ENCODE measurements at regions not wholly inside any gene's neighbourhood (a gene's known extent, or its start where the extent isn't known, plus 50 kb on each side); places are given as distances from the start of the nearest gene placed in this dataset.

- no peaks in the 10 kb centered on the region for H3K9me3 ChIP-seq (ENCODE audit: control insufficient read depth, insufficient read depth, low read depth, low read length)
- no peaks in the 10 kb centered on the region for H3K4me1 ChIP-seq (ENCODE audit: control insufficient read depth, insufficient read depth, low read length)
- no peak overlapping the region for H3K4me3 ChIP-seq (ENCODE audit: low read depth, low read length)
- ChIA-PET CTCF (interaction anchor here (0.6 kb wide), 1 partner anchor 569 kb away, joined by 3 read pairs; no protein-coding TSS in a partner anchor), POLR2A (no interaction called here)
- TF ChIP-seq ZNF24 (tag by site-specific recombination; IDR thresholded peaks at IDR 0.05), result no peak
- TF ChIP-seq ZNF112 (tag by site-specific recombination; IDR thresholded peaks at IDR 0.05), result no peak
- no peak for TF ChIP-seq ZNF202 (tag by site-specific recombination; IDR thresholded peaks at IDR 0.05; ENCODE audit: borderline replicate concordance)
- no peak for TF ChIP-seq BCL6B (tag by site-specific recombination; IDR thresholded peaks at IDR 0.05)
- no peak for TF ChIP-seq SALL2 (tag by site-specific recombination; IDR thresholded peaks at IDR 0.05; ENCODE audit: borderline replicate concordance)
- no peaks in the 10 kb centered on the region for H3K36me3 ChIP-seq (ENCODE audit: control insufficient read depth in 2 of 2, insufficient read depth in 1 of 2, low read length in 2 of 2)
- H3K27ac ChIP-seq (ENCODE audit: extremely low read depth, low read depth, low read length), result no peak overlapping the region
These were observed 439.9 kb downstream of the BRINP1 start for GRCh38 chr9:118929287-118929686.

- Histone ChIP-seq H3K4me1 (ENCODE audit: control insufficient read depth, insufficient read depth, low read length) (no peaks in the 10 kb centered on the region), H3K9me3 (ENCODE audit: control insufficient read depth, insufficient read depth, low read depth, low read length) (no peaks in the 10 kb centered on the region), H3K27ac (ENCODE audit: extremely low read depth, low read depth, low read length) (no peak overlapping the region), H3K4me3 (ENCODE audit: low read depth, low read length) (no peak overlapping the region), H3K36me3 (ENCODE audit: control insufficient read depth in 2 of 2, insufficient read depth in 1 of 2, low read length in 2 of 2) (no peaks in the 10 kb centered on the region)
- POLR2A ChIA-PET, result no interaction called here
- CTCF ChIA-PET, result interaction anchor here (0.6 kb wide), 1 partner anchor 336 kb away, joined by 3 read pairs; no protein-coding TSS in a partner anchor
- TF ChIP-seq ZNF473 (tag by site-specific recombination; IDR thresholded peaks at IDR 0.05) (no peak), ZNF449 (tag by site-specific recombination; IDR thresholded peaks at IDR 0.05) (no peak), ZFP3 (tag by site-specific recombination; IDR thresholded peaks at IDR 0.05; ENCODE audit: low read depth) (no peak), AEBP2 (tag by site-specific recombination; IDR thresholded peaks at IDR 0.05; ENCODE audit: borderline replicate concordance) (no peak), IKZF3 (tag by site-specific recombination; IDR thresholded peaks at IDR 0.05) (no peak), ZNF19 (tag by site-specific recombination; IDR thresholded peaks at IDR 0.05; ENCODE audit: low read depth) (no peak), ZNF658 (tag by site-specific recombination; IDR thresholded peaks at IDR 0.05) (no peak), GLIS1 (tag by site-specific recombination; IDR thresholded peaks at IDR 0.05) (no peak), ZFP41 (tag by site-specific recombination; IDR thresholded peaks at IDR 0.05; ENCODE audit: borderline replicate concordance) (no peak), ZNF561 (tag by site-specific recombination; IDR thresholded peaks at IDR 0.05; ENCODE audit: borderline replicate concordance) (no peak), SCRT1 (tag by site-specific recombination; IDR thresholded peaks at IDR 0.05; ENCODE audit: borderline replicate concordance) (no peak), ZBTB6 (tag by site-specific recombination; IDR thresholded peaks at IDR 0.05) (no peak), ZNF354C (tag by site-specific recombination; IDR thresholded peaks at IDR 0.05; ENCODE audit: borderline replicate concordance, low read depth) (no peak), ZNF830 (tag by site-specific recombination; IDR thresholded peaks at IDR 0.05; ENCODE audit: low read depth) (no peak), ZNF776 (tag by site-specific recombination; IDR thresholded peaks at IDR 0.05; ENCODE audit: borderline replicate concordance) (no peak)
These were observed 437.3 kb downstream of the BRINP1 start for GRCh38 chr9:118931941-118932340.

All from HEK293 (cell line).